D721Med (cell line): ENCODE measurements at regions not wholly inside any gene's neighbourhood (a gene's known extent, or its start where the extent isn't known, plus 50 kb on each side); places are given as distances from the start of the nearest gene placed in this dataset.

Source experiments
- DNase-seq: peaks from one replicate; pipeline ENCODE4 v3.0.0; 2011; ENCODE audit warnings: low spot score; ENCODE audit not compliant: insufficient read length
- FAIRE-seq: peaks from 2 replicates; lab custom pipeline; 2011; peaks lifted over from hg19 to GRCh38; lab: Jason Lieb, UNC
- TF ChIP-seq, protein P1 (sequence below): IDR thresholded peaks from 2 replicates; pipeline ENCODE4 v1.5.1; 2012; ENCODE audit warnings: mild to moderate bottlenecking, control low read depth; ENCODE audit not compliant: insufficient read depth; ENCODE audit errors: missing control alignments

DNA sequence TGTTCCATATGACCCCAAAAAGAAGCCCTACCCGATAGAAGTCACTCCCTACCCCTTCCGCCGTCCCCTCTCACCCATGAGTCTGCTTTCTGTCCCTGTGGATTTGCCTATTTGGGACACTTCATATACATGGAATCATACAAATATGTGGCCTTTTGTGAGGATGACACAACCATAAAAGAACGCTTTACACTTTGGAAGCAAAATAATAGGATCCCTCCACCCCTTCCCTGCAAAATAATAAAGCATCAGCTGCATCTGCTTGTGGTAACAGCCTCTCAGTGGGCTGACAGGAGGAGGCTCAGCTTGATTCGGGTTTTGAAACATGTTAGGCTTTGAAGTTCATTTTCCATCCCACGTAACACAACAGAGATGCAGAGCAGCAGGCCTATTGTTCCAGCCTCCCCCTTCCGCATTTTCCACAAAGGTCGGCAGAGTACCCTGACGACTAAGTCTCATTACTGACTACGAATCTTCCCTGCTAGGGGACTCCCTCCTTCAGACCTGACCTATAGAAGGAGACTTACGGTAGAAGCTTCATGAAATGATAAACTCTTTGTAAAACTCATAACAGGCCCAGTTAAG lies 99.1 kb downstream of the ALDH8A1 start:
- TF ChIP-seq, protein P1, sequence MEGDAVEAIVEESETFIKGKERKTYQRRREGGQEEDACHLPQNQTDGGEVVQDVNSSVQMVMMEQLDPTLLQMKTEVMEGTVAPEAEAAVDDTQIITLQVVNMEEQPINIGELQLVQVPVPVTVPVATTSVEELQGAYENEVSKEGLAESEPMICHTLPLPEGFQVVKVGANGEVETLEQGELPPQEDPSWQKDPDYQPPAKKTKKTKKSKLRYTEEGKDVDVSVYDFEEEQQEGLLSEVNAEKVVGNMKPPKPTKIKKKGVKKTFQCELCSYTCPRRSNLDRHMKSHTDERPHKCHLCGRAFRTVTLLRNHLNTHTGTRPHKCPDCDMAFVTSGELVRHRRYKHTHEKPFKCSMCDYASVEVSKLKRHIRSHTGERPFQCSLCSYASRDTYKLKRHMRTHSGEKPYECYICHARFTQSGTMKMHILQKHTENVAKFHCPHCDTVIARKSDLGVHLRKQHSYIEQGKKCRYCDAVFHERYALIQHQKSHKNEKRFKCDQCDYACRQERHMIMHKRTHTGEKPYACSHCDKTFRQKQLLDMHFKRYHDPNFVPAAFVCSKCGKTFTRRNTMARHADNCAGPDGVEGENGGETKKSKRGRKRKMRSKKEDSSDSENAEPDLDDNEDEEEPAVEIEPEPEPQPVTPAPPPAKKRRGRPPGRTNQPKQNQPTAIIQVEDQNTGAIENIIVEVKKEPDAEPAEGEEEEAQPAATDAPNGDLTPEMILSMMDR, result no peak
- no peak for FAIRE-seq
- DNase-seq, result no peak

DNA sequence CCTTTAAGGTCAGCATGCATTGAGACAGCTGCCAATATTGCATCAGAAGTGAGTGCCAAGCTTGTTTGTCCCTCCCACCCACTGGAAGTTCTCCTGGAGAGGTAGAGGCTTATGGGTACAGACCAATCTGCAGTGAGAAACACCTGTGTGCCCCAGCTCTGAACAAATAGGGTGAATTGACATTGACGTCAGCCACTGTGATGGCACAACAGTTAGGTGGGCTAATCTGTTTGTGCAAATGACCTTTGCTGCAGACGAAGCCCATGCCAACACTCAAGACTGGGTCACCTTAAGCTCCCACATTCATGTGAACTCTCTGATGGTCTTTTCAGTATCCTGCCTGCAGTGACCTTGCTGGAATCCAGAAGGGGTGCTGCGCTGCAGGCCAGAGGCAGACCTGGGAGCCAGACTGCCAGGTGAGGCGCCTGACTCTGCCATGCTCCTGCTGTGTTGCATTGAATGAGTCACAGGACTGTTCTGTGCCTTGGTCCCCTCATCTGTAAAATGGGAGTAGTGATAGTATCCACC lies 99.9 kb downstream of the ALDH8A1 start:
- DNase-seq (no peak), FAIRE-seq (no peak)
- TF ChIP-seq, protein P1, result no peak

DNA sequence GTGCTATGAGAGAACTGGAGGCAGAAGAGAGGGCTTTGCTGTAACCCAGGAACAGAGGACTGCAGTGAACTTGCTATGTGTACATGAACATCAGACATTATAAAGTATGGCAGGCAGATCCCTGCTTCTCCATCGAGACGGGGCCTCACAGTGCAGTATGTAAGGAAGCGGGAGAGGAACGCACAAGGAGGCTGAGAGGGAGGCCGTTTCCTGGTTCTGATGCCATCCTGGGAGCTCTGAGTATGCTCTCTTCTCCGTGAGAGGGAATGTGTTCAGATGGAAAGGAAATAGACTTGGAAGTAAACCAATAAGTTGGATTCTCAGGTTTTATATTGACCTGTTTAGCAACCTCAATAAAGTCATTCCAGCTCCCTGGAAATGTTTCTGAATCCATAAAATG lies 101.8 kb downstream of the ALDH8A1 start:
- DNase-seq (no peak), FAIRE-seq (no peak)
- TF ChIP-seq, protein P1, result no peak

DNA sequence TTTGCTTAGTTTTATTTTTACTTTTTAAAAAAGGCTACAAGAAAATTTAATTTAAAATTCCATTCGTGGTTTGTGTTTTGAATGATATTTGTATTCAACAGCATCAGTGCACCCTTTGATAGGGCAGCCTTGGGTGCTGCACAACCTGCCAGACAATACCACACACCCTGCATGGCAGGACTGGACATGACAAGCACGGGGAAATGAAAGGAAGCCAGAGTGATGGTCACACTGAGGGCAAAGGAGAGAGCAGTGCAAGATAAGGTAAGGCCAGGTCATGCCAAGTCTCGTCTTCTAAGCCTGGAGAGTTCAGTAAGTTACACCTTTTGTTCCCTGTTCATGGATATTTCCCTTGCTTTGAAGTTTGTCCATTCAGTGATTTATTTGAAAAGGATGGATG lies 103.0 kb downstream of the ALDH8A1 start:
- FAIRE-seq (no peak), DNase-seq (no peak)
- TF ChIP-seq, protein P1, result no peak

DNA sequence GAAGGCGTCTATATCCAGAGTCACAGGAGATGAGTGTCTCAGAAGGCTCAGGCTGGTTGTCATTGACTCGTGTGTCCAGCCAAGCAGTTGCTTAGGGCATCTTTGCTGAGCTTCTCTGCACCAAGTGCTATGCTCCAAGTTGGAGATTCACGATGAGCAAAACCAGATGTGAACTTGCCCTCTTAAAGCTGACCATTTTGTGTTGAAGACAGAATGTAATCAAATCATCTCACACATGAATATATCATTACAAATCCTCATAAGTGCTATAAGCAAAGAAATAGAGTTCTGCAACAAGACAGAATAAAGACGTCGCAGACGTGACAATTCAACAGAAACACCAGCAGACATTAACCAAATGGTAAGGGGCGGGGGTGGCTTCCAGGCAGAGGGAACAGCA lies 103.9 kb downstream of the ALDH8A1 start:
- TF ChIP-seq, protein P1, result no peak
- FAIRE-seq, result no peak
- no peak for DNase-seq

DNA sequence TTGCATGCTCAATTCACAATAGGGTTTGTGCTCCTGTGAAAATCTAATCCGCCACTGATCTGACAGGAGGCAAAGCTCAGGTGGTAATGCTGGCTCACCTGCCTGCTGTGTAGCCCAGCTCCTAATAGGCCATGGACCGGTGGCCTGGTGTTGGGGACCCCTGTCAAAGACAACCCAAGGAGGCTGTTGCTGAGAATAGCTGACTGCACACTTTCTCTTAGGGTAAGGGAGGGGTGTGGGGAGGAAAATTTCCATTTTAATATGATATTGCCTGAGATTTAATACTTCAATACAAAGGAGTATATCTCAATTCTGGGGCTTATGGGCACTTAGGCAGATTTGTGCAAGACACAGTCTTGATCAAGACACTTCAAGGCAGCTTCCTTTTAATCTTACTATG lies 105.8 kb downstream of the ALDH8A1 start:
- TF ChIP-seq, protein P1, result no peak
- no peak for DNase-seq
- no peak for FAIRE-seq

DNA sequence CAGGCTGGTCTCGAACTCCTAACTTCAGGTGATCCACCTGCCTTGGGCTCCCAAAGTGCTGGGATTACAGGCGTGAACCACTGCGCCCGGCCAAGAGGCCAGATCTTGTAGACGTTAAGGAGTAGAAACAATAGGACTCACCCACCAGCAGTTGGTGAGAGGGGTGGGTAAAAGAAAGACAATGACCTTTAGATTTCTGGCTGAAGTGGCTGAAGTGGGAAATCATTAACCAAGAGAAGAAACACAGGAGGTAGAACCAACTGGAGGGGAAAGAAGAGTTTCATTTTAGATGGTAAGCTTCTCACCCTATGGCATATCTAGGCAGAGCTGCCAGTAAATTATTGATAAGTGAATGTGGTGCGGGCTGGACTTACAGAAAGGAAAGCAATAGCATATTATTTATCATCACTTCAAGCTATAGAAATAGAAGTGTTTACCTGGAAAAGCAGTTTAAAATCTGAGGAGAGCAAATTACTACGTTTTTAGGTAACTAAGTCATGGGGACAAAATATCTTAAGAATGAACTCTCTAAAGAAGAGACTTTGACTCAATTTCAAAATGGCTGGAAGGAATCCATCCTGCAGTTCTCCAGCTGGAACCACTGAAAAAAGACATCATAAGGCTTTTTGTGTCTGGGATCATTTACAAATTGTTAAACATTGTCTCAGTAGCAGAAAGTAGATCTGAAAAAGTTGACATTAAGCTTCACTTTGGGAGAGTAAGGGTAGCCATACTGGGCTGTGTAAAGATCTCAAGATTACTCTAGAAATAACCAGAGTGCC lies 109.6 kb downstream of the ALDH8A1 start:
- FAIRE-seq (no peak), DNase-seq (no peak)
- TF ChIP-seq, protein P1, result no peak
